ENCODE measurements at regions not wholly inside any gene's neighbourhood (a gene's known extent, or its start where the extent isn't known, plus 50 kb on each side); places are given as distances from the start of the nearest gene placed in this dataset.

GRCh38 chr1:221841251-221841982 is 99.5 kb upstream of the DUSP10 start:
- no peaks in the 10 kb centered on the region for H3K9me3 ChIP-seq (ENCODE audit: severe bottlenecking)
- no peak for DNase-seq
- no peak overlapping the region for H3K27ac ChIP-seq
- no peaks in the 10 kb centered on the region for H3K36me3 ChIP-seq
- H3K27me3 ChIP-seq (ENCODE audit: insufficient read depth, low read depth, severe bottlenecking): no peaks in the 10 kb centered on the region
- H3K4me3 ChIP-seq (ENCODE audit: low read depth, low read length): no peak overlapping the region
- TF ChIP-seq CTCF (IDR thresholded peaks at IDR 0.05; ENCODE audit: low read depth, low read length): no peak

- TF ChIP-seq CTCF (IDR thresholded peaks at IDR 0.05; ENCODE audit: low read depth, low read length): no peak
- Histone ChIP-seq H3K36me3 (no peaks in the 10 kb centered on the region), H3K9me3 (ENCODE audit: severe bottlenecking) (no peaks in the 10 kb centered on the region), H3K27me3 (ENCODE audit: insufficient read depth, low read depth, severe bottlenecking) (no peaks in the 10 kb centered on the region), H3K27ac (no peak overlapping the region), H3K4me3 (ENCODE audit: low read depth, low read length) (no peak overlapping the region)
- DNase-seq: no peak
Measured at GRCh38 chr1:221840511-221841243, 98.8 kb upstream of the DUSP10 start.

GRCh38 chr1:221839782-221840395 is 98.0 kb upstream of the DUSP10 start:
- Histone ChIP-seq H3K36me3 (no peaks in the 10 kb centered on the region), H3K27me3 (ENCODE audit: insufficient read depth, low read depth, severe bottlenecking) (no peaks in the 10 kb centered on the region), H3K9me3 (ENCODE audit: severe bottlenecking) (no peaks in the 10 kb centered on the region), H3K27ac (no peak overlapping the region), H3K4me3 (ENCODE audit: low read depth, low read length) (no peak overlapping the region)
- TF ChIP-seq CTCF (IDR thresholded peaks at IDR 0.05; ENCODE audit: low read depth, low read length): no peak
- DNase-seq: no peak

GRCh38 chr1:221839321-221839720 is 97.4 kb upstream of the DUSP10 start:
- Histone ChIP-seq H3K4me3 (ENCODE audit: low read depth, low read length) (no peak overlapping the region), H3K27ac (no peak overlapping the region), H3K27me3 (ENCODE audit: insufficient read depth, low read depth, severe bottlenecking) (no peaks in the 10 kb centered on the region), H3K9me3 (ENCODE audit: severe bottlenecking) (no peaks in the 10 kb centered on the region), H3K36me3 (no peaks in the 10 kb centered on the region)
- TF ChIP-seq CTCF (IDR thresholded peaks at IDR 0.05; ENCODE audit: low read depth, low read length): no peak
- no peak for DNase-seq

DNA sequence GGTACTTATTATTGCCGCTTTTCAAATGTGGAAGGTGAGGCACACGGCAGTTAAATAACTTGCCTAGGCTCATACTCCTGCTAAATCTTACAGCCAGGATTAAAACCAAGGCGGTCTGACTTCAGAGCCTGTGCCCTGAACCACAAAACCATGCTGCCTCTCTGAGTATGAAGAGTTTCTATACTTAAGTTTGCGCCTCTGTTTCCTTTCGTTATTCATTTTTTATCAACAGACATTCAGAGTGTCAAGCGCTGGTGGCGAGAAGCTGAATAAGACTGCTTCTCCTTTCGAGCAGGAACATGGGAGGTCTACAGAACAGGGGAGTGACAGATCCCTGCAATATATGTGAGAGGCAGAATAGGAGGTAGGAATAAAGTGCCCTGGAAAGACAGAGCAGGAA is 96.0 kb upstream of the DUSP10 start:
- TF ChIP-seq CTCF (IDR thresholded peaks at IDR 0.05; ENCODE audit: low read depth, low read length): no peak
- Histone ChIP-seq H3K4me3 (ENCODE audit: low read depth, low read length) (no peak overlapping the region), H3K9me3 (ENCODE audit: severe bottlenecking) (no peaks in the 10 kb centered on the region), H3K27ac (no peak overlapping the region), H3K36me3 (no peaks in the 10 kb centered on the region), H3K27me3 (ENCODE audit: insufficient read depth, low read depth, severe bottlenecking) (no peaks in the 10 kb centered on the region)
- DNase-seq: no peak
